ENCODE measurements at regions not wholly inside any gene's neighbourhood (a gene's known extent, or its start where the extent isn't known, plus 50 kb on each side); places are given as distances from the start of the nearest gene placed in this dataset.
"Not testable (repeated sequence)": the region's sequence is repeated elsewhere in the genome, so short reads cannot be mapped to it uniquely, and the experiment has no call there.

GRCh38 chr12:123061441-123062205 lies 81.1 kb downstream of the ARL6IP4 start:
- peak; percentile 87 for DNase-seq

DNA sequence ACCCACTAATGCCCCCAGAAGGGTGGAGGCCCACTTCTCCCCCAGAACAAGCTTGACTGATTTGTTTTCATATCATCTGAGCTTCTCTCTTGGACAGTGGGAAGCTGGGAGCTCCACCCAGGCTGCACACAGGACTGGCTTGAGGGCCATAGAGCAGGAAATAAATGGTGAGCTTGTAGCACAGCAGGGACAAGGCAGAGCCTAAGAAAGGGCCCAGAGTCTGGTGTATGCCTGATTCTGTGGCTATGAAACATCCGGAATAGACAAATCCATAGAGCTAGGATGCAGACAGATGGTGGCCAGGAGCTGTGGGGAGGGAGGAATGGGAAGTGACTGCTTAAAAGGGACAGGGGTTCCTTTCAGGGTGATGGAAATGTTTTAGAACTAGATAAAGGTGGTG lies 79.0 kb downstream of the ARL6IP4 start:
- peak; percentile 65 for DNase-seq

DNA sequence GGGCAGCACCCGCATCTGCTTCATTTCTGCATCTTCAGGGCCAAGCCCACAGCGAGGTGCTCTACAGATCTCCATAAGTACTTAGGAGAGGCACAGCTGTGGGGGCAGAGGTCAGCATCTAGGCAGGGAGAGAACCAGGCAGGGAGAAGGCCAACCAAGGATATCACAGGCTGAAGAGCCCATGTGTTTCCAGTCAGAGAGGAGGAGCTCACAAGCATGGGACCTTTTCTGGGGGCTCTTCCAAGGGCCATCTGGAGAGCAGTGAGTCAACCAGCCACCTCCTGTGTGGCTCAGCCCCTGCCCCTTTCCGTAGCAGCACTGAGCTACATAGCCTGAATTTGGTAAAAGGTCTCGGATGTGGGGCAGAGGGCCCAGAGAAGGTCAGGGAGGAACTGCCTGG lies 78.5 kb downstream of the ARL6IP4 start:
- DNase-seq: peak; percentile 22

GRCh38 chr12:123058481-123058880 lies 78.0 kb downstream of the ARL6IP4 start:
- DNase-seq: peak; percentile 59

GRCh38 chr12:123057513-123058265 lies 77.2 kb downstream of the ARL6IP4 start:
- peak; percentile 98 for DNase-seq

DNA sequence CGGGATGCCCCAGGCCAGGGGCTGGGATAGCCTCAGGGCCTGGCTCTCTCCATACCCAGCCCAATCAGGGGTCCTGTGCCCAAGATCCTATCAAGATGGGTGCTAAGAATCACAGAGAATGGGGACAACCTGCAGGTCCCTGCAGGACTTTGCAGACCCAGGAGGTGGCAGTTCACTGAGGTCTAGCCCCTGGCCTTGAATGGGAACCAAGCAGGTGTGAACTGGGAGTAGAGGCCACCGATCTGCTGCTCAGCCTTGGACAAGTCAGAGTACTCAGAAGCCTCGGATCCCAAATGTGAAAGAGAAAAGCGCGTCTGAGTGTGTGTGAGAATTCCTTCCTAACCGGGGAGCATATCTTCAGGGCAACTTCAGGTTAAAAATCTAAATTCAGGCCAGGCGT lies 76.2 kb downstream of the ARL6IP4 start:
- no peak for DNase-seq

DNA sequence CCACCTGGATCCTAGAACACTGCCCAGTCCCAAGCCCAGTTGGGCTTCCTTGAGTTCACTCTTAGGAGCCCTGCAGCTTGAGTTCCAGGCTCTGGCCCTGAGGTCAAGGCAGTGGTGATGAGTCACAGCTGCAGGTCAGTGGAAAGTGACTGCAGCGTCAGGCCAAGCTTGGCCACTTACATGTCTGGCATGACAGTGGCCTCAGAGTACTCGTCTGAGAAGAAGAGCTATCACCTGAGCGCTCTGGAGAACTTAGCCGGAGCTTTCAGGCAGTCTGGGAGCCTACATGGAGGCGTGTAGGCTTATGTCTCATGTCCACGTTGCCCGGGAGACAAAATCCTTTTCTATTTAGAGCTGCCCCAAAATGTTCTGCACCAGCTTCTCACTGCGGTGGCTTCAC lies 75.6 kb downstream of the ARL6IP4 start:
- no peak for DNase-seq

- DNase-seq: peak; percentile 98
Observed at GRCh38 chr12:123055281-123055766, 74.8 kb downstream of the ARL6IP4 start.

DNA sequence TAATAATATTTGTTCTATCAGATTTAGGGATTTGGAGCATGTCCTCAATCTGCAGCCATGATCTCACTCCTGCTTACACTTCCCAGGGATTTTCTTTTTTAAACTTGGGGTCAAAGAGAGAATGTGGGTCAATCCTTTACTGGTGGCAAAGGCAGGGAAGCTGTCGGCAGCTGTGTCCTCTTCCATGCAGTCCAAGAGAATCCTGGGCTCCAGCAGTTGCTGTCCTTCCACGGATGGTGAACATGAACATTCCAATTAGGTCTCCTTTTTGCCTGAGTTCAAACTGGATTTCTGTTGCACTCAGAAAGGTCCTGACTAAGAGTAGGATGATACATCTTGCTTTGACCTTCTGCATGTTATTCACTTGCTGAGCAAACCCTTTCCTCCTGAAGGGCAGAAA lies 73.9 kb downstream of the ARL6IP4 start:
- no peak for DNase-seq

DNA sequence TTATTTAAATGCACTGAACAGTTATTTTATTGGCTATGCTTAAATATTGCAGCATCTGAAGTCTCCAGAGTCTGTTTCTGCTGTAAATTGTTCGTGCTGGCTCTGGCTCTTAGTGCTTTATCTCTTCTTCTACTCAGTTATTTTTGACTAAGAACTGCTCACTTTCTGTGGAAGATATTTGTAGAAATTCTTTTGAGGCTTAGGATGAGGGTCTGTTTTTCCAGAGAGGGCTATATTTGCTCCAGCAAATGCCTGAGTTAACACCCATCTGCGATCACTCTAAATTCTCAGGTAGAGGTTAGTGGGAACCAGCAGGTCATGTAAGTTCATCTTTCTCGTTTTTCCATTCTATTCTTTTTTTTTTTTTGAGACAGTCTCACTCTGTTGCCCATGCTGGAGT lies 71.1 kb downstream of the ARL6IP4 start:
- no peak for DNase-seq

DNA sequence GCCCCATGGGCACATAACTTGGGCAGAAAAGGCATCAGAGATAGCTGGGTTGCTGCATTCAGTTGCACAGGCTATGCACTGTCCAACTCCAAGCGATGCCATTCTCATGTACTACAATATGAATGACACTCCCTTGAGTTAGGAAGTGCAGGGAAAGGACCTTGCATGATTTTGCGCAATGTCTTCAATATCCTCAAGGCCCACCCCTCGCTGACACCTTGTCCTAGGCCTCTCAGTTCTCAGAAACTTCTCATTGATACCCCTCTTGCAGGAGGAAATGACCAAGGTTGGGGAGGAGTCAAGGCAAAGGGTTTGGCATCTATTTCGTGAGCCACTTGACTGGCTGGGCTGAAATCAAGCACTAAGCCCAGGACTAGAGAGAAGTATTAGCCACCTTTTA lies 70.4 kb downstream of the ARL6IP4 start:
- no peak for DNase-seq

GRCh38 chr12:123050331-123050831 lies 69.9 kb downstream of the ARL6IP4 start:
- DNase-seq: no peak

DNA sequence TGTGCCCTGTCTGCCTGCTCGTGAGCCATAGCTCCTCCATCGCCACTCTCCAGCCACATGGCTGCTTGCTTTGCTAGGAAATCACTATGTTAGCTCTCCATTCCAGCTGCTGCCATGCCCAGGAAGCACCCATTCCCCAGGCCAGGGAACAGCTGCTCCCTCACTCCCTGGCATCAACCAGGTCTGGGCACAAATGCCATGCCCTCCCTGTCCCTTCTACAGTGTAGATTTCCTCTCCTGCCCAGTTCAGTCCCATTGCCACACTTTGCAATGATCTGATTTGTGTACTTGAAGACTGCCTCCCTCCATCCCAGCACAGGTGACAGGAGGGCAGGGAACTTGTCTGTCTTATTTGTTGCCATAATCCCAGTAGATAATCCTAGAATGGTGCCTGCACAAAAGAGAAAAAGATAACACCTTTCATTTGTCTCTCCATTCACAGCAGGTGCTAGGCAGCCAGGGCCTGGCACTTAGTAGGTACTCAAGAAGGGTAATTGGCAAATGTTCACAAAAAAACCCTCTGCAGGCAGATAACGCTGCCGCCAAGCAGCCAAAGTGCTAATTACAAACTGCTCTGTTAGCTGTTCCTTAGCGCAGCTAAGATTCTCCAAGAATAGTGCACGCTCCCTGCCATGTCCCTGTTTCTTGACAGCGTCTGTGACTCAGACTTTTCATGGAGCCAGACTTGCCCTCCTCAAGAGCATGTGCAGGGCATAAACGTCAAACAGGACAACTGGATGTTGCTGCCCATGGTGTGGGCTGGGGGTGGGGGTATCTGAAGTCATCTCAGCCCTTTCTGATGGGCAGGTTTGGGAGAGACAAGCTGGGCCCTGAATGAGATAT lies 69.1 kb downstream of the ARL6IP4 start:
- DNase-seq: no peak

DNA sequence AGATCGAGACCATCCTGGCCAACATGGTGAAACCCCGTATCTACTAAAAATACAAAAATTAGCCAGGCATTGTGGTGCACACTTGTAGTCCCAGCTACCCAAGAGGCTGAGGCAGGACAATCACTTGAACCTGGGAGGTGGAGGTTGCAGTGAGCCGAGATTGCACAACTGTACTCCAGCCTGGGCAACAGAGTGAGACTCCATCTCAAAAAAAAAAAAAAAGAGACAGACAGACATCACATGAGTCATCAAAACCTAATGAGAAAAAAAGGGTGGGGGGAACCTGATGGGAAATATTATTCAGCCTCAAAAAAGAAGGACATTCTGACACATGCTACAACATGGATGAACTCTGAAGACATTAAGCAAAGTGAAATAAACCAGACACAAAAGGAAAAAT lies 67.4 kb downstream of the ARL6IP4 start:
- not testable (repeated sequence) for DNase-seq

DNA sequence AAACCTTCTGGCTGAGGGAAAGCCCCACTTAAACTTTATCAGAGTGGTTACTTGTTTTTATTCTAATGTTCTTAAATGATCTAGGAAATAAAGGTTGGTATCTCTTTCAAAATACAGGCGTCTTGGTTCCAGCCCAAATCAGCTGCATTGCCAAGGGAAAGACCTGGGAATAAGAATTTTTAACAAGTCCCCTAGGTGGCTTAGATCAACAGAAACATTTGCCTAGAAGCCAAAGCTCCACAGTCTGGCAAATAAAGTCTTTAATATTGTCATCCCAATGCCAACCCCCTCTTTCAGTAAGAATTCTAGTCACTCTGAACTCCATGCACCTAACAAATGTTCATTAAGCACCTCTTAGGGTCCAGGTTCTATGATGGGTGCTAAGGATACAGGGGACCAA lies 66.8 kb downstream of the ARL6IP4 start:
- no peak for DNase-seq

DNA sequence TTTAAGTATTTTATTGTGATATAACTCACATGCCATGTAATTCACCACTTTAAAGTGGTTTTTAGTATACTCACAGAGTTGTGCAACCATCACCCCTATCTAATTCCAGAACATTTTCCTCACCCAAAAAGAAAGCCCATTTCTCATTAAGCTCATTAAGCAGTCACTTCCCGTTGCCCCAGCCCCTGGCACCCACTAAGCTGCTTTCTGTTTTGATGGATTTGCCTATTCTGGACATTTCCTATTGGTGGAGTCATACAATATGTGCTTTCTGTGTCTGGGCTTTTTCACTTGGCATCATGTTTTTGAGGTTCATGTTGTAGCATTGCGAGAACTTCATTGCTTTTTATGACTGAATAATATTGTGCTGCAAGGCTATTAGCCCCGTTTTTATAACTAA lies 66.0 kb downstream of the ARL6IP4 start:
- no peak for DNase-seq

- no peak for DNase-seq
Observed at GRCh38 chr12:123045678-123046077, 65.2 kb downstream of the ARL6IP4 start.

DNA sequence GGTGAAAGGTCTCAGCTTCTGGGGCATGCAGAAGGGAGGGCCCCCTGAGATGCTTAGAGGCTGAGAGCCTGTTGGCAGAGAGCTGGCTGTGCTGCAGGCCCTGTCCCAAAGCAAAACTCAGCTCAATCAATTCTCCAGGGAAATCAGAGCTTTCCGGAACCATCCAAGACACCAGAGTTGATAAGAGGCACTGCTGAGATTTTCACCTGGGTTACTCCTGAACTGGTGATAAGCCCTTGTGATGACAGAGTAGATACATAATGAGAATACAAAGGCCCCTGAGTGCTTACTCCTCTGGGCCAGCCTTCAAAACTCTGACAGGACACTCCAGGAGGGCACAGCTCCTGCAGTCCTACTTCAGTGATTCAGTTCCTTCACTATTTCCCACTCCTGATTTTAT lies 63.9 kb downstream of the ARL6IP4 start:
- DNase-seq: no peak

GRCh38 chr12:123043536-123044001 lies 63.1 kb downstream of the ARL6IP4 start:
- peak; percentile 40 for DNase-seq

GRCh38 chr12:123042833-123043232 lies 62.4 kb downstream of the ARL6IP4 start:
- DNase-seq: no peak

- DNase-seq: no peak
Observed at GRCh38 chr12:123041811-123042655, 61.6 kb downstream of the ARL6IP4 start.

DNA sequence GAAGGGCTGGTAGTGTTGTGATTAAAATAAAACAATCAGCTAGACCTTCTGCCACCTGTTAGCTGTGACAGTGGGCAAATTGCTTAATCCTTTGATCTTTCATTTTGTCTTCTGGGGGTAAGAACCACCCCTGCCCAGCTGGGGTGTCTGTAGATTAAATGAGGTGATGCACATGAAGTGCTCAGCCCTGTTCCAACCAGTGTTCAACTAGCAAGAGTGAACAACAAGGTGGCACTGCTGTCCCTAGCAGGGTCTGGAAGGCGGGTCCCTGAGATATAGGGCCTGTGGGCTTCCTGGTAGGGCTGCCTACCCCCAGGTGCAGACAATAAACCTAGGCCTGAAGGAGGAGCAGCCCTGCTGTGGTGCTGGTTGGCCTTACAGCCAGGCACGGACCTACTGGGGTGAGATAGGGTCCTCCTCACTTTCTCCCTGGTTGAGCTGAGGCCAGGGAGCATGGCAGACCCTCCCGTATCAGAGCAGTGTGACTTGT lies 60.6 kb downstream of the ARL6IP4 start:
- DNase-seq: peak; percentile 78
